ENCODE measurements at regions not wholly inside any gene's neighbourhood (a gene's known extent, or its start where the extent isn't known, plus 50 kb on each side); places are given as distances from the start of the nearest gene placed in this dataset.
A peak's percentile ranks its signal among the peaks of the same experiment; 100 is the strongest.

GRCh38 chr12:85580562-85581168, 255.5 kb downstream of the RASSF9 start:
- Histone ChIP-seq H4K20me1 (ENCODE audit: insufficient read depth) (no peaks in the 10 kb centered on the region), H3K9ac (no peak overlapping the region), H3K4me1 (ENCODE audit: insufficient read depth) (0 out of 2 replicates have a peak, but pooled peaks cover 3% of the 10 kb centered on the region), H2AFZ (peak overlapping the region; percentile 50), H3K9me2 (ENCODE audit: insufficient read depth) (no peaks in the 10 kb centered on the region; the same call in 1 of the 2 replicates), H3K79me2 (ENCODE audit: insufficient read depth) (no peaks in the 10 kb centered on the region), H3K4me2 (ENCODE audit: unreplicated experiment) (no peak overlapping the region), H3K36me3 (ENCODE audit: low read depth) (no peaks in the 10 kb centered on the region), H3K4me3 (no peak overlapping the region), H3K27me3 (replicated peaks; ENCODE audit: insufficient read depth) (no peaks in the 10 kb centered on the region), H3K27ac (no peak overlapping the region), H3K9me3 (ENCODE audit: low read depth) (no peaks in the 10 kb centered on the region), H3F3A (ENCODE audit: insufficient read depth) (no peaks in the 10 kb centered on the region)
- 9 to 18% methylated on average over 3 of the region's 3 CpGs for WGBS, 2 experiments (ENCODE audit: low coverage in 1 of 2, low lambda C conversion rate in 2 of 2, missing lambda C conversion rate in 2 of 2)
- in situ Hi-C loops (cut with MboI) = loop anchor here (5.0 kb wide), 1 partner anchor 282 kb away; no protein-coding TSS in a partner anchor
- no peak for TF ChIP-seq EZH2 (IDR thresholded peaks at IDR 0.05; ENCODE audit: insufficient read depth, poor library complexity, severe bottlenecking)
- no peak for TF ChIP-seq EZH2phosphoT487 (IDR thresholded peaks at IDR 0.05; ENCODE audit: insufficient read depth, low read depth)
- peak; percentile 17 for DNase-seq

GRCh38 chr12:85587158-85587557, 249.1 kb downstream of the RASSF9 start:
- Histone ChIP-seq H3K4me2 (ENCODE audit: unreplicated experiment) (no peak overlapping the region), H3K79me2 (ENCODE audit: insufficient read depth) (no peaks in the 10 kb centered on the region), H3K4me1 (ENCODE audit: insufficient read depth) (no peaks in the 10 kb centered on the region), H3F3A (ENCODE audit: insufficient read depth) (no peaks in the 10 kb centered on the region), H4K20me1 (ENCODE audit: insufficient read depth) (no peaks in the 10 kb centered on the region), H2AFZ (no peak overlapping the region), H3K9me3 (ENCODE audit: low read depth) (no peaks in the 10 kb centered on the region), H3K36me3 (ENCODE audit: low read depth) (no peaks in the 10 kb centered on the region), H3K27ac (no peak overlapping the region), H3K9ac (no peak overlapping the region), H3K4me3 (no peak overlapping the region), H3K9me2 (ENCODE audit: insufficient read depth) (no peaks in the 10 kb centered on the region; the same call in 1 of the 2 replicates), H3K27me3 (replicated peaks; ENCODE audit: insufficient read depth) (no peaks in the 10 kb centered on the region)
- TF ChIP-seq EZH2phosphoT487 (IDR thresholded peaks at IDR 0.05; ENCODE audit: insufficient read depth, low read depth) (no peak), EZH2 (IDR thresholded peaks at IDR 0.05; ENCODE audit: insufficient read depth, poor library complexity, severe bottlenecking) (no peak)
- 84 to 86% methylated on average over 3 of the region's 3 CpGs for WGBS, 2 experiments (ENCODE audit: low coverage in 1 of 2, low lambda C conversion rate in 2 of 2, missing lambda C conversion rate in 2 of 2)
- DNase-seq = no peak
- in situ Hi-C loops (cut with MboI) = no loop called here

GRCh38 chr12:85588221-85588620, 248.0 kb downstream of the RASSF9 start:
- H4K20me1 ChIP-seq (ENCODE audit: insufficient read depth) = no peaks in the 10 kb centered on the region
- H3K9ac ChIP-seq = no peak overlapping the region
- H3K4me1 ChIP-seq (ENCODE audit: insufficient read depth) = no peaks in the 10 kb centered on the region
- DNase-seq = no peak
- TF ChIP-seq EZH2phosphoT487 (IDR thresholded peaks at IDR 0.05; ENCODE audit: insufficient read depth, low read depth) (no peak), EZH2 (IDR thresholded peaks at IDR 0.05; ENCODE audit: insufficient read depth, poor library complexity, severe bottlenecking) (no peak)
- H3K9me3 ChIP-seq (ENCODE audit: low read depth) = no peaks in the 10 kb centered on the region
- H2AFZ ChIP-seq = no peak overlapping the region
- no peak overlapping the region for H3K4me3 ChIP-seq
- no peaks in the 10 kb centered on the region; the same call in 1 of the 2 replicates for H3K9me2 ChIP-seq (ENCODE audit: insufficient read depth)
- no peak overlapping the region for H3K27ac ChIP-seq
- H3K36me3 ChIP-seq (ENCODE audit: low read depth) = no peaks in the 10 kb centered on the region
- H3K79me2 ChIP-seq (ENCODE audit: insufficient read depth) = no peaks in the 10 kb centered on the region
- in situ Hi-C loops (cut with MboI) = no loop called here
- no peak overlapping the region for H3K4me2 ChIP-seq (ENCODE audit: unreplicated experiment)
- H3F3A ChIP-seq (ENCODE audit: insufficient read depth) = no peaks in the 10 kb centered on the region
- H3K27me3 ChIP-seq (replicated peaks; ENCODE audit: insufficient read depth) = no peaks in the 10 kb centered on the region
- WGBS, 2 experiments (ENCODE audit: low coverage in 1 of 2, low lambda C conversion rate in 2 of 2, missing lambda C conversion rate in 2 of 2) = 92 to 98% methylated on average over 2 of the region's 2 CpGs

- H4K20me1 ChIP-seq (ENCODE audit: insufficient read depth) = no peaks in the 10 kb centered on the region
- H3K4me1 ChIP-seq (ENCODE audit: insufficient read depth) = no peaks in the 10 kb centered on the region
- no peak overlapping the region for H3K9ac ChIP-seq
- no peak overlapping the region for H3K4me3 ChIP-seq
- WGBS, 2 experiments (ENCODE audit: low coverage in 1 of 2, low lambda C conversion rate in 2 of 2, missing lambda C conversion rate in 2 of 2) = 44 to 53% methylated on average over 2 of the region's 2 CpGs
- H3K9me2 ChIP-seq (ENCODE audit: insufficient read depth) = no peaks in the 10 kb centered on the region
- no peaks in the 10 kb centered on the region for H3K9me3 ChIP-seq (ENCODE audit: low read depth)
- no peaks in the 10 kb centered on the region for H3K36me3 ChIP-seq (ENCODE audit: low read depth)
- H3K27me3 ChIP-seq (replicated peaks; ENCODE audit: insufficient read depth) = no peaks in the 10 kb centered on the region
- no peak overlapping the region for H3K27ac ChIP-seq
- TF ChIP-seq EZH2 (IDR thresholded peaks at IDR 0.05; ENCODE audit: insufficient read depth, poor library complexity, severe bottlenecking) (no peak), EZH2phosphoT487 (IDR thresholded peaks at IDR 0.05; ENCODE audit: insufficient read depth, low read depth) (no peak)
- H3F3A ChIP-seq (ENCODE audit: insufficient read depth) = no peaks in the 10 kb centered on the region
- DNase-seq = no peak
- H3K79me2 ChIP-seq (ENCODE audit: insufficient read depth) = no peaks in the 10 kb centered on the region
- no peak overlapping the region for H2AFZ ChIP-seq
- in situ Hi-C loops (cut with MboI) = no loop called here
- no peak overlapping the region for H3K4me2 ChIP-seq (ENCODE audit: unreplicated experiment)
These were observed 235.4 kb downstream of the RASSF9 start for GRCh38 chr12:85600841-85601240.

Measured in GM23248 (cell line).